ENCODE measurements at regions not wholly inside any gene's neighbourhood (a gene's known extent, or its start where the extent isn't known, plus 50 kb on each side); places are given as distances from the start of the nearest gene placed in this dataset.

- TF ChIP-seq EZH2 (IDR thresholded peaks at IDR 0.05) (no peak), POLR2AphosphoS5 (IDR thresholded peaks at IDR 0.05; ENCODE audit: borderline replicate concordance, low read depth, low read length) (no peak)
Measured at GRCh38 chr5:84794486-84795035, 409.9 kb upstream of the EDIL3 start.
